ENCODE measurements at regions not wholly inside any gene's neighbourhood (a gene's known extent, or its start where the extent isn't known, plus 50 kb on each side); places are given as distances from the start of the nearest gene placed in this dataset.

- H3K79me2 ChIP-seq (ENCODE audit: control insufficient read depth, insufficient read depth, low read length): no peaks in the 10 kb centered on the region
- no peaks in the 10 kb centered on the region for H3K9me1 ChIP-seq (ENCODE audit: control insufficient read depth, insufficient read depth, low read length)
- no peak overlapping the region for H2AFZ ChIP-seq (ENCODE audit: low read depth, low read length)
- H4K20me1 ChIP-seq (replicated peaks; ENCODE audit: control insufficient read depth, insufficient read depth, low read length): no peaks in the 10 kb centered on the region
- FAIRE-seq: no peak
- H3K4me3 ChIP-seq: no peak overlapping the region
- ChIA-PET CTCF (ENCODE audit: low intra/inter-chr PET ratio) (no interaction called here), POLR2A (no interaction called here)
- no TSS peak for BruUV-seq (replicated peaks)
- H3K9ac ChIP-seq (ENCODE audit: insufficient read depth in 1 of 2, low read depth in 2 of 2, low read length in 2 of 2): no peak overlapping the region
- no peak overlapping the region for H3K4me2 ChIP-seq (ENCODE audit: insufficient read depth, low read length)
- H3K4me1 ChIP-seq (replicated peaks in 1 of 2; ENCODE audit: control insufficient read depth in 2 of 2, insufficient read depth in 2 of 2, low read length in 2 of 2): no peaks in the 10 kb centered on the region
- TF ChIP-seq SFPQ (IDR thresholded peaks at IDR 0.05; ENCODE audit: low read depth, low read length) (no peak), RBM15 (IDR thresholded peaks at IDR 0.05; ENCODE audit: insufficient read depth, low read length) (no peak), SMAD3 (CRISPR knock-in tag; conservative IDR thresholded peaks at IDR 0.05) (no peak), NEUROD1 (IDR thresholded peaks at IDR 0.05; ENCODE audit: borderline replicate concordance, low read depth, low read length, partially characterized antibody) (no peak), MCM5 (IDR thresholded peaks at IDR 0.05; ENCODE audit: low read depth) (no peak), ZSCAN32 (CRISPR knock-in tag; IDR thresholded peaks at IDR 0.05) (no peak), GTF2E2 (tag; IDR thresholded peaks at IDR 0.05) (no peak), ZNF140 (CRISPR knock-in tag; IDR thresholded peaks at IDR 0.05) (no peak), ZHX1 (conservative IDR thresholded peaks at IDR 0.05; ENCODE audit: low read length) (no peak), XRCC5 (IDR thresholded peaks at IDR 0.05; ENCODE audit: low read depth, low read length) (no peak), ZNF740 (CRISPR knock-in tag; IDR thresholded peaks at IDR 0.05) (no peak), ZNF740 (tag; IDR thresholded peaks at IDR 0.05) (no peak), TCF15 (CRISPR knock-in tag; IDR thresholded peaks at IDR 0.05) (no peak), BRF1 (IDR thresholded peaks at IDR 0.05; ENCODE audit: borderline replicate concordance, extremely low read depth, insufficient read length) (no peak), DPF2 (IDR thresholded peaks at IDR 0.05) (no peak), PHF20 (IDR thresholded peaks at IDR 0.05; ENCODE audit: partially characterized antibody) (no peak)
- intact Hi-C loops (cut with micrococcal nuclease): no loop called here
- in situ Hi-C loops (cut with MboI): no loop called here
- no peak for ATAC-seq
- no peaks in the 10 kb centered on the region for H3K27me3 ChIP-seq (ENCODE audit: control insufficient read depth in 2 of 2, insufficient read depth in 2 of 2, low read length in 2 of 2)
- no peaks in the 10 kb centered on the region for H3K36me3 ChIP-seq (ENCODE audit: control insufficient read depth, insufficient read depth, low read length)
- H3K27ac ChIP-seq (ENCODE audit: extremely low read depth, low read depth, low read length): no peak overlapping the region
- no peaks in the 10 kb centered on the region for H3K9me3 ChIP-seq (replicated peaks; ENCODE audit: control insufficient read depth, insufficient read depth, low read depth, low read length)
- no peak for DNase-seq (ENCODE audit: extremely low read depth in 1 of 4, low spot score in 3 of 4)
- 0% methylated on average over 3 of the region's 3 CpGs for WGBS (ENCODE audit: insufficient coverage, low coverage, missing lambda C conversion rate)
Measured at GRCh38 chr4:111836601-111837000, 308.7 kb upstream of the FAM241A start.
